ENCODE measurements at regions not wholly inside any gene's neighbourhood (a gene's known extent, or its start where the extent isn't known, plus 50 kb on each side); places are given as distances from the start of the nearest gene placed in this dataset.

GRCh38 chr10:25113191-25114035 lies 61.4 kb upstream of the GPR158 start:
- ChIA-PET CTCF (interaction anchor here (0.6 to 2.0 kb wide), 9 partner anchors 10 to 1531 kb away, joined by 3 to 17 read pairs (median 4); no protein-coding TSS in a partner anchor), POLR2A (ENCODE audit: low non-redundant PET) (no interaction called here)
- H3K27ac ChIP-seq = no peak overlapping the region
- peak; percentile 54 for DNase-seq (ENCODE audit: low spot score)
- peak; percentile 83 for TF ChIP-seq CTCF (conservative IDR thresholded peaks at IDR 0.05; ENCODE audit: low read depth)

- no peak overlapping the region for H3K27ac ChIP-seq
- ChIA-PET POLR2A (ENCODE audit: low non-redundant PET) (interaction anchor here (0.7 kb wide), 1 partner anchor 537 kb away, joined by 3 read pairs; no protein-coding TSS in a partner anchor), CTCF (interaction anchor here (0.6 to 2.0 kb wide), 3 partner anchors 113 to 838 kb away, joined by 3 to 17 read pairs (median 4); no protein-coding TSS in a partner anchor)
- no peak for TF ChIP-seq CTCF (conservative IDR thresholded peaks at IDR 0.05; ENCODE audit: low read depth)
- DNase-seq (ENCODE audit: low spot score) = no peak
Measured at GRCh38 chr10:25114036-25114411, 60.8 kb upstream of the GPR158 start.

GRCh38 chr10:25117757-25118156 lies 57.0 kb upstream of the GPR158 start:
- TF ChIP-seq CTCF (conservative IDR thresholded peaks at IDR 0.05; ENCODE audit: low read depth) = no peak
- H3K27ac ChIP-seq = no peak overlapping the region
- CTCF ChIA-PET = interaction anchor here (0.7 kb wide), 2 partner anchors 47 to 341 kb away, joined by 3 read pairs; no protein-coding TSS in a partner anchor
- no peak for DNase-seq (ENCODE audit: low spot score)
- POLR2A ChIA-PET (ENCODE audit: low non-redundant PET) = no interaction called here

GRCh38 chr10:25120188-25120587 lies 54.6 kb upstream of the GPR158 start:
- CTCF ChIA-PET = no interaction called here

More at GRCh38 chr10:25120188-25120587, 54.6 kb upstream of the GPR158 start:
- POLR2A ChIA-PET (ENCODE audit: low non-redundant PET) = no interaction called here
- H3K27ac ChIP-seq = no peak overlapping the region
- DNase-seq (ENCODE audit: low spot score) = no peak
- TF ChIP-seq CTCF (conservative IDR thresholded peaks at IDR 0.05; ENCODE audit: low read depth) = no peak

Measured in RWPE1 (cell line).